ENCODE measurements at regions not wholly inside any gene's neighbourhood (a gene's known extent, or its start where the extent isn't known, plus 50 kb on each side); places are given as distances from the start of the nearest gene placed in this dataset.

GRCh38 chr10:90988024-90988423 lies 67.1 kb upstream of the ANKRD1 start:
- H3K4me3 ChIP-seq (ENCODE audit: control extremely low read depth in 1 of 5, extremely low read depth in 1 of 5, insufficient read depth in 1 of 5, low read depth in 2 of 5, low read length in 4 of 5): no peak overlapping the region
- ChIA-PET POLR2A (no interaction called here), CTCF (interaction anchor here (0.6 kb wide), 1 partner anchor 771 kb away, joined by 3 read pairs; no protein-coding TSS in a partner anchor)
- H3K27ac ChIP-seq (ENCODE audit: low read length in 2 of 2): no peak overlapping the region
- no peaks in the 10 kb centered on the region for H3K36me3 ChIP-seq (replicated peaks in 1 of 2; ENCODE audit: control extremely low read depth in 1 of 2, control insufficient read depth in 1 of 2, extremely low read depth in 1 of 2, insufficient read depth in 2 of 2, low read length in 1 of 2)
- ATAC-seq (ENCODE audit: low read depth): no peak
- no peak for TF ChIP-seq CTCF (IDR thresholded peaks at IDR 0.05)
- no peak for TF ChIP-seq EZH2 (IDR thresholded peaks at IDR 0.05; ENCODE audit: borderline replicate concordance, insufficient read depth, low read depth, low read length, poor library complexity, severe bottlenecking)
- no peak overlapping the region for H3K4me3 Mint-ChIP-seq
- peaks cover 13% of the 10 kb centered on the region for H3K4me1 Mint-ChIP-seq
- intact Hi-C loops (cut with micrococcal nuclease): no loop called here
- no peaks in the 10 kb centered on the region for H3K27me3 ChIP-seq (replicated peaks in 1 of 4; ENCODE audit: control extremely low read depth in 1 of 4, control insufficient read depth in 3 of 4, insufficient read depth in 4 of 4, low read length in 3 of 4)
- no peaks in the 10 kb centered on the region for H3K27me3 Mint-ChIP-seq
- no CpG with 5 or more reads among the region's 4 CpGs for WGBS (ENCODE audit: insufficient coverage)
- H3K4me1 ChIP-seq (ENCODE audit: control insufficient read depth in 2 of 2, insufficient read depth in 2 of 2, low read length in 2 of 2): peaks cover 3 to 10% of the 10 kb centered on the region in 2 donors
- H4K20me1 ChIP-seq (ENCODE audit: control insufficient read depth, insufficient read depth, low read length, poor library complexity, severe bottlenecking): no peaks in the 10 kb centered on the region
- no peak overlapping the region for H2AFZ ChIP-seq (ENCODE audit: insufficient read depth, low read depth, low read length, poor library complexity, severe bottlenecking)
- no peak for DNase-seq
- no peaks in the 10 kb centered on the region for H3K9me3 ChIP-seq (ENCODE audit: control extremely low read depth in 1 of 3, control insufficient read depth in 2 of 3, insufficient read depth in 1 of 3, low read length in 2 of 3)
- no peak overlapping the region for H3K4me2 ChIP-seq (replicated peaks; ENCODE audit: low read depth, low read length, poor library complexity, severe bottlenecking)
- H3K27ac Mint-ChIP-seq: no peak overlapping the region
- H3K9me3 Mint-ChIP-seq (ENCODE audit: insufficient read depth): no peaks in the 10 kb centered on the region
- H3K9ac ChIP-seq (ENCODE audit: low read length): no peak overlapping the region
- no peaks in the 10 kb centered on the region for H3K79me2 ChIP-seq (ENCODE audit: control insufficient read depth, insufficient read depth, low read length)

GRCh38 chr10:90988802-90989201 lies 67.9 kb upstream of the ANKRD1 start:
- Histone ChIP-seq H3K9ac (ENCODE audit: low read length) (no peak overlapping the region), H3K36me3 (replicated peaks in 1 of 2; ENCODE audit: control extremely low read depth in 1 of 2, control insufficient read depth in 1 of 2, extremely low read depth in 1 of 2, insufficient read depth in 2 of 2, low read length in 1 of 2) (no peaks in the 10 kb centered on the region), H3K4me3 (ENCODE audit: control extremely low read depth in 1 of 5, extremely low read depth in 1 of 5, insufficient read depth in 1 of 5, low read depth in 2 of 5, low read length in 4 of 5) (no peak overlapping the region), H3K4me2 (replicated peaks; ENCODE audit: low read depth, low read length, poor library complexity, severe bottlenecking) (no peak overlapping the region), H4K20me1 (ENCODE audit: control insufficient read depth, insufficient read depth, low read length, poor library complexity, severe bottlenecking) (no peaks in the 10 kb centered on the region), H3K9me3 (ENCODE audit: control extremely low read depth in 1 of 3, control insufficient read depth in 2 of 3, insufficient read depth in 1 of 3, low read length in 2 of 3) (no peaks in the 10 kb centered on the region), H2AFZ (ENCODE audit: insufficient read depth, low read depth, low read length, poor library complexity, severe bottlenecking) (peak overlapping the region; percentile 11), H3K27ac (ENCODE audit: low read length in 2 of 2) (no peak overlapping the region), H3K4me1 (ENCODE audit: control insufficient read depth in 2 of 2, insufficient read depth in 2 of 2, low read length in 2 of 2) (peaks cover 3 to 7% of the 10 kb centered on the region in 2 donors), H3K79me2 (ENCODE audit: control insufficient read depth, insufficient read depth, low read length) (no peaks in the 10 kb centered on the region), H3K27me3 (replicated peaks in 1 of 4; ENCODE audit: control extremely low read depth in 1 of 4, control insufficient read depth in 3 of 4, insufficient read depth in 4 of 4, low read length in 3 of 4) (no peaks in the 10 kb centered on the region)
- CTCF ChIA-PET: interaction anchor here (0.6 kb wide), 1 partner anchor 770 kb away, joined by 3 read pairs; no protein-coding TSS in a partner anchor
- DNase-seq (no peak), ATAC-seq (ENCODE audit: low read depth) (no peak)
- no peak for TF ChIP-seq CTCF (IDR thresholded peaks at IDR 0.05)
- TF ChIP-seq EZH2 (IDR thresholded peaks at IDR 0.05; ENCODE audit: borderline replicate concordance, insufficient read depth, low read depth, low read length, poor library complexity, severe bottlenecking): no peak
- H3K4me3 Mint-ChIP-seq: no peak overlapping the region
- 45% methylated on average over 2 of the region's 5 CpGs for WGBS (ENCODE audit: insufficient coverage)
- no peaks in the 10 kb centered on the region for H3K27me3 Mint-ChIP-seq
- POLR2A ChIA-PET: no interaction called here
- H3K9me3 Mint-ChIP-seq (ENCODE audit: insufficient read depth): no peaks in the 10 kb centered on the region
- H3K4me1 Mint-ChIP-seq: peaks cover 17% of the 10 kb centered on the region
- intact Hi-C loops (cut with micrococcal nuclease): no loop called here
- no peak overlapping the region for H3K27ac Mint-ChIP-seq

Data from B cell (primary cell).